Stomach (tissue), 4 donors: ENCODE measurements at regions not wholly inside any gene's neighbourhood (a gene's known extent, or its start where the extent isn't known, plus 50 kb on each side); places are given as distances from the start of the nearest gene placed in this dataset.

Experiments
- CTCF ChIP-seq, 7 experiments: fragments of 450-650 bp in 4 of 7; fragments of 200-600 bp in 3 of 7; sonication (generic) in 3 of 7; IDR thresholded peaks; one replicate each; pipeline ENCODE4 v1.5.1; 2016 to 2019; ENCODE audit warnings: antibody characterized with exemption in 7 of 7, control low read depth in 2 of 7, mild to moderate bottlenecking in 1 of 7
- POLR2A ChIP-seq, 4 donors: fragments of 450-650 bp; IDR thresholded peaks; one replicate each; pipeline ENCODE4 v1.6.1; 2016; ENCODE audit warnings: antibody characterized with exemption in 4 of 4, control low read depth in 2 of 4, mild to moderate bottlenecking in 1 of 4, moderate library complexity in 1 of 4
- POLR2AphosphoS5 ChIP-seq, 3 donors: sonication (generic); formaldehyde crosslinking; IDR thresholded peaks; one replicate each; pipeline ENCODE4 v1.6.1; 2016; ENCODE audit warnings: antibody characterized with exemption in 3 of 3

GRCh38 chr5:129177451-129177850 is 82.9 kb downstream of the ISOC1 start:
- TF ChIP-seq POLR2A (IDR thresholded peaks at IDR 0.05): no peak
- TF ChIP-seq CTCF (IDR thresholded peaks at IDR 0.05): no peak
- TF ChIP-seq POLR2AphosphoS5 (IDR thresholded peaks at IDR 0.05): no peak
